NCI-H524 treated with DMSO at 0.1 percent for 48 hours (cell line): ENCODE measurements at regions not wholly inside any gene's neighbourhood (a gene's known extent, or its start where the extent isn't known, plus 50 kb on each side); places are given as distances from the start of the nearest gene placed in this dataset.
A peak's percentile ranks its signal among the peaks of the same experiment; 100 is the strongest.

ENCODE experiments used
- DNase-seq: peaks from one replicate; lab custom pipeline; 2025; lab: John Stamatoyannopoulos, UW

GRCh38 chr21:35643176-35643575 lies 417.1 kb downstream of the SETD4 start:
- no peak for DNase-seq

- DNase-seq = no peak
Observed at GRCh38 chr21:35641271-35642016, 418.9 kb downstream of the SETD4 start.

GRCh38 chr21:35637431-35637830 lies 422.9 kb downstream of the SETD4 start:
- DNase-seq = no peak

GRCh38 chr21:35635994-35636393 lies 424.3 kb downstream of the SETD4 start:
- DNase-seq = no peak

- DNase-seq = no peak
Observed at GRCh38 chr21:35635261-35635660, 425.1 kb downstream of the SETD4 start.

GRCh38 chr21:35633501-35633900 lies 426.8 kb downstream of the SETD4 start:
- DNase-seq = no peak

- DNase-seq = no peak
Observed at GRCh38 chr21:35632711-35633110, 427.6 kb downstream of the SETD4 start.

GRCh38 chr21:35628316-35628715 lies 432.0 kb downstream of the SETD4 start:
- no peak for DNase-seq

GRCh38 chr21:35627462-35627861 lies 432.9 kb downstream of the SETD4 start:
- DNase-seq = no peak

GRCh38 chr21:35625576-35625975 lies 434.8 kb downstream of the SETD4 start:
- peak; percentile 82 for DNase-seq

GRCh38 chr21:35624901-35625300 lies 435.4 kb downstream of the SETD4 start:
- DNase-seq = no peak

- no peak for DNase-seq
Observed at GRCh38 chr21:35622612-35623011, 437.7 kb downstream of the SETD4 start.

- DNase-seq = no peak
Observed at GRCh38 chr21:35619184-35619583, 441.1 kb downstream of the SETD4 start.

- no peak for DNase-seq
Observed at GRCh38 chr21:35617491-35617890, 442.8 kb downstream of the SETD4 start.

GRCh38 chr21:35616090-35616489 lies 444.2 kb downstream of the SETD4 start:
- no peak for DNase-seq

GRCh38 chr21:35615325-35615724 lies 445.0 kb downstream of the SETD4 start:
- no peak for DNase-seq

GRCh38 chr21:35614396-35614921 lies 445.9 kb downstream of the SETD4 start:
- no peak for DNase-seq

GRCh38 chr21:35611708-35612132 lies 448.6 kb downstream of the SETD4 start:
- DNase-seq = no peak

- no peak for DNase-seq
Observed at GRCh38 chr21:35609263-35609662, 451.1 kb downstream of the SETD4 start.

GRCh38 chr21:35607406-35607805 lies 452.9 kb downstream of the SETD4 start:
- DNase-seq = no peak

- no peak for DNase-seq
Observed at GRCh38 chr21:35606578-35606977, 453.7 kb downstream of the SETD4 start.

GRCh38 chr21:35606146-35606545 lies 454.2 kb downstream of the SETD4 start:
- DNase-seq = no peak

GRCh38 chr21:35603494-35603893 lies 456.8 kb downstream of the SETD4 start:
- DNase-seq = no peak

GRCh38 chr21:35602811-35603362 lies 457.4 kb downstream of the SETD4 start:
- no peak for DNase-seq
